ENCODE measurements at regions not wholly inside any gene's neighbourhood (a gene's known extent, or its start where the extent isn't known, plus 50 kb on each side); places are given as distances from the start of the nearest gene placed in this dataset.

GRCh38 chr11:82365351-82365750 is 368.3 kb downstream of the FAM181B start:
- no peak for DNase-seq

GRCh38 chr11:82356316-82356715 is 377.3 kb downstream of the FAM181B start:
- no peak for DNase-seq

- no peak for DNase-seq
These were observed 378.3 kb downstream of the FAM181B start for GRCh38 chr11:82355313-82355823.

GRCh38 chr11:82326853-82327252 is 406.8 kb downstream of the FAM181B start:
- no peak for DNase-seq

- no peak for DNase-seq
These were observed 412.5 kb downstream of the FAM181B start for GRCh38 chr11:82321206-82321605.

GRCh38 chr11:82315093-82315492 is 418.6 kb downstream of the FAM181B start:
- peak in 1 of 2 donors; percentile 1 for DNase-seq

- no peak for DNase-seq
These were observed 424.7 kb downstream of the FAM181B start for GRCh38 chr11:82308979-82309378.

GRCh38 chr11:82305123-82305522 is 428.5 kb downstream of the FAM181B start:
- no peak for DNase-seq

GRCh38 chr11:82303671-82304070 is 430.0 kb downstream of the FAM181B start:
- DNase-seq: no peak

- no peak for DNase-seq
These were observed 445.2 kb downstream of the FAM181B start for GRCh38 chr11:82288471-82288870.

- no peak for DNase-seq
These were observed 462.8 kb downstream of the FAM181B start for GRCh38 chr11:82270870-82271269.

GRCh38 chr11:82268627-82269026 is 465.0 kb downstream of the FAM181B start:
- DNase-seq: no peak

- no peak for DNase-seq
These were observed 466.5 kb downstream of the FAM181B start for GRCh38 chr11:82267186-82267585.

GRCh38 chr11:82261367-82261766 is 472.3 kb downstream of the FAM181B start:
- no peak for DNase-seq

- DNase-seq: no peak
These were observed 483.6 kb downstream of the FAM181B start for GRCh38 chr11:82250047-82250446.

- DNase-seq: no peak
These were observed 486.7 kb downstream of the FAM181B start for GRCh38 chr11:82246926-82247325.

GRCh38 chr11:82239498-82239897 is 494.2 kb downstream of the FAM181B start:
- DNase-seq: no peak

- no peak for DNase-seq
These were observed 499.4 kb downstream of the FAM181B start for GRCh38 chr11:82234256-82234655.

GRCh38 chr11:82233201-82233600 is 500.5 kb downstream of the FAM181B start:
- no peak for DNase-seq

- peak; percentile 6 to 8 for DNase-seq
These were observed 504.3 kb downstream of the FAM181B start for GRCh38 chr11:82229341-82229740.

- DNase-seq: no peak
These were observed 507.7 kb downstream of the FAM181B start for GRCh38 chr11:82225930-82226329.

GRCh38 chr11:82225502-82225901 is 508.2 kb downstream of the FAM181B start:
- DNase-seq: no peak

- DNase-seq: no peak
These were observed 516.6 kb downstream of the FAM181B start for GRCh38 chr11:82216927-82217570.

GRCh38 chr11:82210011-82210410 is 523.7 kb downstream of the FAM181B start:
- no peak for DNase-seq

- no peak for DNase-seq
These were observed 538.4 kb downstream of the FAM181B start for GRCh38 chr11:82195283-82195682.

Data from inflammatory macrophage (primary cell).